ENCODE measurements at regions not wholly inside any gene's neighbourhood (a gene's known extent, or its start where the extent isn't known, plus 50 kb on each side); places are given as distances from the start of the nearest gene placed in this dataset.
A peak's percentile ranks its signal among the peaks of the same experiment; 100 is the strongest.

GRCh38 chr16:17602678-17603077, 131.9 kb upstream of the XYLT1 start:
- no peak for DNase-seq (ENCODE audit: low read depth)

GRCh38 chr16:17598968-17599367, 128.2 kb upstream of the XYLT1 start:
- no peak for DNase-seq (ENCODE audit: low read depth)

- DNase-seq (ENCODE audit: low read depth), result no peak
Observed at GRCh38 chr16:17591655-17592405, 121.1 kb upstream of the XYLT1 start.

GRCh38 chr16:17590711-17591654, 120.2 kb upstream of the XYLT1 start:
- no peak for DNase-seq (ENCODE audit: low read depth)

GRCh38 chr16:17589898-17590297, 119.1 kb upstream of the XYLT1 start:
- no peak for DNase-seq (ENCODE audit: low read depth)

GRCh38 chr16:17585449-17586074, 114.8 kb upstream of the XYLT1 start:
- no peak for DNase-seq (ENCODE audit: low read depth)

GRCh38 chr16:17578981-17579874, 108.5 kb upstream of the XYLT1 start:
- DNase-seq (ENCODE audit: low read depth), result peak; percentile 43

- DNase-seq (ENCODE audit: low read depth), result no peak
Observed at GRCh38 chr16:17574256-17574655, 103.5 kb upstream of the XYLT1 start.

- DNase-seq (ENCODE audit: low read depth), result no peak
Observed at GRCh38 chr16:17572145-17572544, 101.4 kb upstream of the XYLT1 start.

- DNase-seq (ENCODE audit: low read depth), result no peak
Observed at GRCh38 chr16:17571499-17572093, 100.8 kb upstream of the XYLT1 start.

- DNase-seq (ENCODE audit: low read depth), result no peak
Observed at GRCh38 chr16:17568239-17568638, 97.5 kb upstream of the XYLT1 start.

- DNase-seq (ENCODE audit: low read depth), result no peak
Observed at GRCh38 chr16:17567455-17567854, 96.7 kb upstream of the XYLT1 start.

GRCh38 chr16:17566656-17567450, 96.1 kb upstream of the XYLT1 start:
- DNase-seq (ENCODE audit: low read depth), result no peak

GRCh38 chr16:17566075-17566474, 95.3 kb upstream of the XYLT1 start:
- no peak for DNase-seq (ENCODE audit: low read depth)

GRCh38 chr16:17565605-17566004, 94.8 kb upstream of the XYLT1 start:
- no peak for DNase-seq (ENCODE audit: low read depth)

GRCh38 chr16:17564856-17565255, 94.1 kb upstream of the XYLT1 start:
- DNase-seq (ENCODE audit: low read depth), result no peak

- no peak for DNase-seq (ENCODE audit: low read depth)
Observed at GRCh38 chr16:17563323-17564091, 92.7 kb upstream of the XYLT1 start.

- no peak for DNase-seq (ENCODE audit: low read depth)
Observed at GRCh38 chr16:17561056-17561455, 90.3 kb upstream of the XYLT1 start.

GRCh38 chr16:17560548-17560947, 89.8 kb upstream of the XYLT1 start:
- DNase-seq (ENCODE audit: low read depth), result no peak
